Left ventricle myocardium inferior (tissue), 1 donor: ENCODE measurements at regions not wholly inside any gene's neighbourhood (a gene's known extent, or its start where the extent isn't known, plus 50 kb on each side); places are given as distances from the start of the nearest gene placed in this dataset.
A peak's percentile ranks its signal among the peaks of the same experiment; 100 is the strongest.

Experiments
- DNase-seq: peaks from one replicate; pipeline ENCODE4 v3.0.0-alpha.2; 2020
- H3K27ac ChIP-seq: fragments of 200-600 bp; replicated peaks from 2 replicates; pipeline ENCODE4 v1.8.0; 2021
- H3K27me3 ChIP-seq: fragments of 200-600 bp; 2 replicates; pipeline ENCODE4 v1.8.0; 2021; ENCODE audit warnings: low read depth
- H3K36me3 ChIP-seq: fragments of 200-600 bp; 2 replicates; pipeline ENCODE4 v1.8.0; 2021
- H3K4me1 ChIP-seq: fragments of 200-600 bp; 2 replicates; pipeline ENCODE4 v1.8.0; 2021
- H3K4me3 ChIP-seq: fragments of 200-600 bp; 2 replicates; pipeline ENCODE4 v1.8.0; 2021; ENCODE audit warnings: mild to moderate bottlenecking, moderate library complexity
- H3K9me3 ChIP-seq: fragments of 200-600 bp; replicated peaks from 2 replicates; pipeline ENCODE4 v1.8.0; 2021
- CTCF ChIP-seq: fragments of 200-600 bp; IDR thresholded peaks from 2 replicates; pipeline ENCODE4 v1.8.0; 2021; ENCODE audit warnings: antibody characterized with exemption, mild to moderate bottlenecking, borderline replicate concordance
- intact Hi-C: fragments of 100-400 bp; cut with micrococcal nuclease; formaldehyde crosslinking; loops from one replicate; pipeline ENCODE4 v1.11.0; 2022
- donor health status: DM: no; HTN: yes; CAD: no; lungs with severe emphysema.

- Histone ChIP-seq H3K4me1 (peaks cover 12% of the 10 kb centered on the region), H3K9me3 (no peaks in the 10 kb centered on the region), H3K27me3 (no peaks in the 10 kb centered on the region), H3K4me3 (no peak overlapping the region), H3K27ac (peak overlapping the region; percentile 65), H3K36me3 (no peaks in the 10 kb centered on the region)
- intact Hi-C loops: no loop called here
- no peak for DNase-seq
- TF ChIP-seq CTCF: no peak
These were observed 71.0 kb upstream of the TARS1 start for GRCh38 chr5:33369485-33370465.

- TF ChIP-seq CTCF: no peak
- Histone ChIP-seq H3K4me3 (no peak overlapping the region), H3K36me3 (no peaks in the 10 kb centered on the region), H3K9me3 (no peaks in the 10 kb centered on the region), H3K4me1 (peaks cover 12% of the 10 kb centered on the region), H3K27me3 (no peaks in the 10 kb centered on the region), H3K27ac (peak overlapping the region; percentile 65)
- no peak for DNase-seq
- intact Hi-C loops: no loop called here
These were observed 70.3 kb upstream of the TARS1 start for GRCh38 chr5:33370466-33370859.

GRCh38 chr5:33371660-33372059, 69.1 kb upstream of the TARS1 start:
- intact Hi-C loops: no loop called here
- no peak overlapping the region for H3K4me3 ChIP-seq
- no peaks in the 10 kb centered on the region for H3K36me3 ChIP-seq
- peaks cover 12% of the 10 kb centered on the region for H3K4me1 ChIP-seq
- H3K9me3 ChIP-seq: no peaks in the 10 kb centered on the region
- H3K27ac ChIP-seq: no peak overlapping the region
- no peak for TF ChIP-seq CTCF
- H3K27me3 ChIP-seq: no peaks in the 10 kb centered on the region
- no peak for DNase-seq

- Histone ChIP-seq H3K4me1 (peaks cover 12% of the 10 kb centered on the region), H3K27ac (no peak overlapping the region), H3K4me3 (no peak overlapping the region), H3K9me3 (no peaks in the 10 kb centered on the region), H3K27me3 (no peaks in the 10 kb centered on the region), H3K36me3 (no peaks in the 10 kb centered on the region)
- DNase-seq: no peak
- intact Hi-C loops: no loop called here
- no peak for TF ChIP-seq CTCF
These were observed 67.9 kb upstream of the TARS1 start for GRCh38 chr5:33372721-33373472.

GRCh38 chr5:33375900-33376299, 64.9 kb upstream of the TARS1 start:
- no peaks in the 10 kb centered on the region for H3K9me3 ChIP-seq
- no peak overlapping the region for H3K27ac ChIP-seq
- no peaks in the 10 kb centered on the region for H3K36me3 ChIP-seq
- no peak overlapping the region for H3K4me3 ChIP-seq
- no peak for DNase-seq
- no peaks in the 10 kb centered on the region for H3K4me1 ChIP-seq
- intact Hi-C loops: no loop called here
- no peak for TF ChIP-seq CTCF
- no peaks in the 10 kb centered on the region for H3K27me3 ChIP-seq
